ENCODE measurements at regions not wholly inside any gene's neighbourhood (a gene's known extent, or its start where the extent isn't known, plus 50 kb on each side); places are given as distances from the start of the nearest gene placed in this dataset.

GRCh38 chr20:22466447-22467171 is 117.8 kb downstream of the FOXA2 start:
- Histone ChIP-seq H3K56ac (ENCODE audit: insufficient read length, low read depth, low read length) (no peak overlapping the region), H2AFZ (ENCODE audit: low read length) (no peak overlapping the region), H2BK5ac (ENCODE audit: insufficient read length, low read length) (no peak overlapping the region), H4K20me1 (ENCODE audit: control insufficient read depth, insufficient read depth, insufficient read length) (no peaks in the 10 kb centered on the region), H2BK15ac (ENCODE audit: low read depth, low read length) (no peak overlapping the region), H2BK20ac (ENCODE audit: low read depth, low read length, poor library complexity, severe bottlenecking) (no peak overlapping the region), H3K4ac (ENCODE audit: low read depth, low read length) (no peak overlapping the region), H2AK5ac (ENCODE audit: insufficient read length, low read length) (no peak overlapping the region), H3K4me2 (ENCODE audit: insufficient read depth, insufficient read length, low read length) (no peak overlapping the region), H3K23ac (ENCODE audit: insufficient read length, low read depth, low read length) (no peak overlapping the region), H4K91ac (ENCODE audit: insufficient read length, low read depth, low read length) (no peak overlapping the region), H3K27ac (ENCODE audit: insufficient read length, low read depth, low read length) (no peak overlapping the region), H3K4me1 (ENCODE audit: insufficient read depth, low read length) (0 out of 2 replicates have a peak, but pooled peaks cover 2% of the 10 kb centered on the region), H2BK120ac (ENCODE audit: low read depth, low read length, poor library complexity, severe bottlenecking) (no peak overlapping the region), H3K14ac (ENCODE audit: insufficient read depth, low read length) (no peak overlapping the region), H2BK12ac (ENCODE audit: insufficient read length, low read depth, low read length) (no peak overlapping the region), H3K18ac (ENCODE audit: insufficient read length, low read depth, low read length) (no peak overlapping the region), H3K9me3 (ENCODE audit: control insufficient read depth, low read depth, low read length) (no peaks in the 10 kb centered on the region), H4K8ac (replicated peaks; ENCODE audit: insufficient read length, low read depth, low read length) (no peak overlapping the region), H3K79me1 (ENCODE audit: insufficient read depth, low read depth, low read length, poor library complexity, severe bottlenecking) (no peaks in the 10 kb centered on the region), H3K79me2 (ENCODE audit: insufficient read depth, low read length) (no peaks in the 10 kb centered on the region), H3K9ac (ENCODE audit: extremely low read depth, insufficient read length, low read length) (no peak overlapping the region), H3K23me2 (ENCODE audit: insufficient read length, low read depth, low read length, poor library complexity, severe bottlenecking) (no peaks in the 10 kb centered on the region), H4K5ac (ENCODE audit: insufficient read length, low read depth, low read length) (no peak overlapping the region), H3T11ph (ENCODE audit: low read length) (no peak overlapping the region), H3K27me3 (ENCODE audit: insufficient read depth, low read length) (no peaks in the 10 kb centered on the region; the same call in 1 of the 2 replicates)
- H3K27ac Mint-ChIP-seq = no peak overlapping the region
- H3K36me3 Mint-ChIP-seq (ENCODE audit: insufficient read depth in 1 of 3, low read depth in 3 of 3) = no peaks in the 10 kb centered on the region
- H3K4me1 Mint-ChIP-seq = peaks cover 12 to 14% of the 10 kb centered on the region in 2 experiments
- no peaks in the 10 kb centered on the region; a peak in 1 of 5 replicates for H3K9me3 Mint-ChIP-seq
- peaks cover 80% of the 10 kb centered on the region for H3K27me3 Mint-ChIP-seq (ENCODE audit: low read depth)
- TF ChIP-seq, protein P1, sequence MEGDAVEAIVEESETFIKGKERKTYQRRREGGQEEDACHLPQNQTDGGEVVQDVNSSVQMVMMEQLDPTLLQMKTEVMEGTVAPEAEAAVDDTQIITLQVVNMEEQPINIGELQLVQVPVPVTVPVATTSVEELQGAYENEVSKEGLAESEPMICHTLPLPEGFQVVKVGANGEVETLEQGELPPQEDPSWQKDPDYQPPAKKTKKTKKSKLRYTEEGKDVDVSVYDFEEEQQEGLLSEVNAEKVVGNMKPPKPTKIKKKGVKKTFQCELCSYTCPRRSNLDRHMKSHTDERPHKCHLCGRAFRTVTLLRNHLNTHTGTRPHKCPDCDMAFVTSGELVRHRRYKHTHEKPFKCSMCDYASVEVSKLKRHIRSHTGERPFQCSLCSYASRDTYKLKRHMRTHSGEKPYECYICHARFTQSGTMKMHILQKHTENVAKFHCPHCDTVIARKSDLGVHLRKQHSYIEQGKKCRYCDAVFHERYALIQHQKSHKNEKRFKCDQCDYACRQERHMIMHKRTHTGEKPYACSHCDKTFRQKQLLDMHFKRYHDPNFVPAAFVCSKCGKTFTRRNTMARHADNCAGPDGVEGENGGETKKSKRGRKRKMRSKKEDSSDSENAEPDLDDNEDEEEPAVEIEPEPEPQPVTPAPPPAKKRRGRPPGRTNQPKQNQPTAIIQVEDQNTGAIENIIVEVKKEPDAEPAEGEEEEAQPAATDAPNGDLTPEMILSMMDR (conservative IDR thresholded peaks at IDR 0.05) = no peak
- no CpG with 5 or more reads among the region's 7 CpGs for WGBS (ENCODE audit: extremely low coverage, insufficient read length, low lambda C conversion rate)
- H3K4me3 Mint-ChIP-seq = no peak overlapping the region
- no peak for DNase-seq

All from H9 (cell line).